ENCODE measurements at regions not wholly inside any gene's neighbourhood (a gene's known extent, or its start where the extent isn't known, plus 50 kb on each side); places are given as distances from the start of the nearest gene placed in this dataset.
"Not testable (repeated sequence)": the region's sequence is repeated elsewhere in the genome, so short reads cannot be mapped to it uniquely, and the experiment has no call there.

- Histone ChIP-seq H3K4me3 (ENCODE audit: low read length) (no peak overlapping the region), H3K4me2 (ENCODE audit: low read length) (no peak overlapping the region), H3K4me1 (ENCODE audit: control insufficient read depth, low read length) (no peaks in the 10 kb centered on the region), H3K9me3 (ENCODE audit: control insufficient read depth, insufficient read depth, low read length) (peaks cover 3% of the 10 kb centered on the region; the same call in 1 of the 2 replicates), H3K27ac (ENCODE audit: low read depth, low read length) (no peak overlapping the region), H3K79me2 (ENCODE audit: control insufficient read depth, low read length) (no peaks in the 10 kb centered on the region), H3K9me2 (replicated peaks; ENCODE audit: control insufficient read depth, low read length) (no peaks in the 10 kb centered on the region), H3K27me3 (ENCODE audit: control insufficient read depth, low read length) (no peaks in the 10 kb centered on the region), H3K36me3 (ENCODE audit: control insufficient read depth, low read length) (no peaks in the 10 kb centered on the region), H4K20me1 (ENCODE audit: control insufficient read depth, insufficient read depth, low read depth, low read length) (no peaks in the 10 kb centered on the region), H3F3A (ENCODE audit: control insufficient read depth, insufficient read depth) (no peaks in the 10 kb centered on the region)
- TF ChIP-seq EZH2phosphoT487 (IDR thresholded peaks at IDR 0.05; ENCODE audit: borderline replicate concordance, low read length), result no peak
- TF ChIP-seq CTCF (IDR thresholded peaks at IDR 0.05; ENCODE audit: low read depth, low read length, poor library complexity, severe bottlenecking), result no peak
Measured at GRCh38 chr1:194361374-194362131, 1175.1 kb upstream of the B3GALT2 start.

GRCh38 chr1:194358208-194358581 is 1171.8 kb upstream of the B3GALT2 start:
- Histone ChIP-seq H3F3A (ENCODE audit: control insufficient read depth, insufficient read depth) (no peaks in the 10 kb centered on the region), H4K20me1 (ENCODE audit: control insufficient read depth, insufficient read depth, low read depth, low read length) (no peaks in the 10 kb centered on the region), H3K36me3 (ENCODE audit: control insufficient read depth, low read length) (no peaks in the 10 kb centered on the region), H3K4me3 (ENCODE audit: low read length) (no peak overlapping the region), H3K9me3 (ENCODE audit: control insufficient read depth, insufficient read depth, low read length) (peaks cover 3% of the 10 kb centered on the region; the same call in 1 of the 2 replicates), H3K4me1 (ENCODE audit: control insufficient read depth, low read length) (peaks cover 6% of the 10 kb centered on the region), H3K9me2 (replicated peaks; ENCODE audit: control insufficient read depth, low read length) (no peaks in the 10 kb centered on the region), H3K27ac (ENCODE audit: low read depth, low read length) (no peak overlapping the region), H3K79me2 (ENCODE audit: control insufficient read depth, low read length) (no peaks in the 10 kb centered on the region), H3K27me3 (ENCODE audit: control insufficient read depth, low read length) (no peaks in the 10 kb centered on the region), H3K4me2 (ENCODE audit: low read length) (no peak overlapping the region)
- TF ChIP-seq CTCF (IDR thresholded peaks at IDR 0.05; ENCODE audit: low read depth, low read length, poor library complexity, severe bottlenecking) (no peak), EZH2phosphoT487 (IDR thresholded peaks at IDR 0.05; ENCODE audit: borderline replicate concordance, low read length) (no peak)

- not testable (repeated sequence) for H3K9me2 ChIP-seq (replicated peaks; ENCODE audit: control insufficient read depth, low read length); H3K79me2 ChIP-seq (ENCODE audit: control insufficient read depth, low read length); H4K20me1 ChIP-seq (ENCODE audit: control insufficient read depth, insufficient read depth, low read depth, low read length); H3K36me3 ChIP-seq (ENCODE audit: control insufficient read depth, low read length); H3F3A ChIP-seq (ENCODE audit: control insufficient read depth, insufficient read depth); H3K27ac ChIP-seq (ENCODE audit: low read depth, low read length); H3K27me3 ChIP-seq (ENCODE audit: control insufficient read depth, low read length); H3K4me1 ChIP-seq (ENCODE audit: control insufficient read depth, low read length); H3K4me3 ChIP-seq (ENCODE audit: low read length); H3K4me2 ChIP-seq (ENCODE audit: low read length); H3K9me3 ChIP-seq (ENCODE audit: control insufficient read depth, insufficient read depth, low read length)
Measured at GRCh38 chr1:194357573-194358207, 1171.3 kb upstream of the B3GALT2 start.

GRCh38 chr1:194355488-194356106 is 1169.2 kb upstream of the B3GALT2 start:
- TF ChIP-seq EZH2phosphoT487 (IDR thresholded peaks at IDR 0.05; ENCODE audit: borderline replicate concordance, low read length), result no peak
- no peak for TF ChIP-seq CTCF (IDR thresholded peaks at IDR 0.05; ENCODE audit: low read depth, low read length, poor library complexity, severe bottlenecking)
- no peaks in the 10 kb centered on the region for H3K9me2 ChIP-seq (replicated peaks; ENCODE audit: control insufficient read depth, low read length)
- H3K36me3 ChIP-seq (ENCODE audit: control insufficient read depth, low read length), result no peaks in the 10 kb centered on the region
- H3K27me3 ChIP-seq (ENCODE audit: control insufficient read depth, low read length), result no peaks in the 10 kb centered on the region
- no peak overlapping the region for H3K27ac ChIP-seq (ENCODE audit: low read depth, low read length)
- H3K4me2 ChIP-seq (ENCODE audit: low read length), result no peak overlapping the region
- no peaks in the 10 kb centered on the region for H3F3A ChIP-seq (ENCODE audit: control insufficient read depth, insufficient read depth)
- peaks cover 3% of the 10 kb centered on the region; the same call in 1 of the 2 replicates for H3K9me3 ChIP-seq (ENCODE audit: control insufficient read depth, insufficient read depth, low read length)
- no peak overlapping the region for H3K4me3 ChIP-seq (ENCODE audit: low read length)
- H3K4me1 ChIP-seq (ENCODE audit: control insufficient read depth, low read length), result peaks cover 6% of the 10 kb centered on the region
- no peaks in the 10 kb centered on the region for H3K79me2 ChIP-seq (ENCODE audit: control insufficient read depth, low read length)
- H4K20me1 ChIP-seq (ENCODE audit: control insufficient read depth, insufficient read depth, low read depth, low read length), result no peaks in the 10 kb centered on the region
